CD4-positive, alpha-beta T cell treated with Interleukin-12 subunit alpha and Interleukin-12 subunit beta, for 1 hour (primary cell): ENCODE measurements at regions not wholly inside any gene's neighbourhood (a gene's known extent, or its start where the extent isn't known, plus 50 kb on each side); places are given as distances from the start of the nearest gene placed in this dataset.

Experiments used
- DNase-seq: peaks from one replicate; pipeline ENCODE4 v3.0.0-alpha.2; 2020

DNA sequence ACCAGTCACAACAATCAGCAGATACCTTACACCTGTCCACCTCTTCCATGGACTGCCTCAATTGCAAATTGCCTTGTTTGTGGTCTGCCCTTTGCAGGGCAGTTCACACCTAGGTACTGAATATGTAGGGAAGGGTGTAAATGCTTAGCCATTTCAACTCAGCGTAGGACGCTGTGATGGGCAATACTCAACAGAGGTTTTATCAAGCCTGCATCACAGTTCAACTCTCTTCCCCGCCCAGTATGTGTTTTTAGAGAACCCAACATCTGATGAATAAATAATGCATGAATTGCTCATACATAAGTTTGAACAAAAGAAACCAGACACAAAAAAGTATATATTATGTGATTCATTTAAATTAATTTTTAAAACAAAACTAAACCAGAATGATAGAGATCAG, 124.4 kb downstream of the P2RY1 start:
- DNase-seq: no peak

DNA sequence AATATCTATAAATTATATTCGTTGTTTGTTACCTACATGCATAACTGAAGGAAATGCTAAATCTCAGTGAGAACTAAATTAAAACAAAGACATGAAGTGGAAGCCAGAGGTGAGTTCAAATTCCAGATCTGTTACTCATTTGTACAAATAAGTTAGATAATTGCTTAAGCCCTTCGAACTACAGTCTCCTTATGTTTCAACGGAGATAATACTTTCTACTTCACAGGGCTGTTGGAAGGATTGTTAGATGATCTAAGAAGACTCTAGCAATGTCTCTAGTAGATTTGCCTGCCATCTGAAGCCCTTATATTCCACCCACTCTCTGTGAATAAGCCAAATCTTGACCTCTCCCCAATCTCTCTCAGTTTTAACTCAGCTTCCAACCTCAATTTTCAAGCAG, 125.8 kb downstream of the P2RY1 start:
- DNase-seq: no peak

DNA sequence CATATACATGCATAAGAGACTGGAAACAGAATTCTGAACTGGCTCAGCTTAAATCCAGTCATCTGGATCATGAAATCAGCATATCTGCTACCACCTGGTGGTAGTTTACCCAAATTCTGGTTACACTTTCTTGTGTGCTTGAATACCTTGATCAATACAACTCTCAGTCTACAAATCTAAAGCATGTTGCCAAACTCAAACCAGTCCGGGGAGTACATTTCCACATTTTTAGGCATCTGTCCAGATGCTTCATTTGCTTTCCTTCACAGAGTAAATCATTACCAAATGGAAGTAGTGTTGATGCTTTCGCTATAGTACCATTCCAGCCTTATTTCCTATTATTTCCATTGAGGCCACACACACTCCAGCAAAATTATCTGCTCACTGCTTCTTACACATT, 126.4 kb downstream of the P2RY1 start:
- DNase-seq: no peak

DNA sequence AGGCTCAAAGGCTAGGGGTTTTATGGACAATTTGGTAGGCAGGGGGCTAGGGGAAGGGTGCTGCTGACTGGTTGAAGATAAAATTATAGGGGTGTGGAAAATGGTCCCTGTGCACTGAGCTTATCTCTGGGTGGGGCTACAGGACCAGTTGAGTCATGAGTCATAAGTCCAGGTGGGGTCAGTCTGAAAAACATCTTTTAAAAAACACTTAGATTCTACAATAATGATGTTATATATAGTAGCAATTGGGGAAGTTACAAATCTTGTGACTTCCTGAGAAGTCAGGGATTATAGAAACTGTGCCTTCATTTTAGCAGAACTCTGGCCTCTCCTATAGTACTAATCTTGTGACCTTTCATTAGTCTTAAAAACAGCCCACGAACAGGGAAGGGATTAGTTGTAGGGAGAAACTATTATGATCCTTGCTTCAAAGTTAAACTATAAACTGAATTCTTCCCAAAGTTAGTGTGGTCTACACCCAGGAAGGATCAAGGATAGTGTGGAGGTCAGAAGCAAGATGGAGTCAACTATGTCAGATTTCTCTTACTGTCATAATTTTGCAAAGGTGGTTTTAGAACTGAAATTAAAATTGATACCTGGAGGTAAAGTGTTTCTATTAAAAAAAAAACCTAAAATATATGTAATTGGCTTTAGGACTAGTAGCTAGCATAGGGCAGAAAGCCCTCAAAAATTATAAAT, 130.1 kb downstream of the P2RY1 start:
- DNase-seq: no peak

DNA sequence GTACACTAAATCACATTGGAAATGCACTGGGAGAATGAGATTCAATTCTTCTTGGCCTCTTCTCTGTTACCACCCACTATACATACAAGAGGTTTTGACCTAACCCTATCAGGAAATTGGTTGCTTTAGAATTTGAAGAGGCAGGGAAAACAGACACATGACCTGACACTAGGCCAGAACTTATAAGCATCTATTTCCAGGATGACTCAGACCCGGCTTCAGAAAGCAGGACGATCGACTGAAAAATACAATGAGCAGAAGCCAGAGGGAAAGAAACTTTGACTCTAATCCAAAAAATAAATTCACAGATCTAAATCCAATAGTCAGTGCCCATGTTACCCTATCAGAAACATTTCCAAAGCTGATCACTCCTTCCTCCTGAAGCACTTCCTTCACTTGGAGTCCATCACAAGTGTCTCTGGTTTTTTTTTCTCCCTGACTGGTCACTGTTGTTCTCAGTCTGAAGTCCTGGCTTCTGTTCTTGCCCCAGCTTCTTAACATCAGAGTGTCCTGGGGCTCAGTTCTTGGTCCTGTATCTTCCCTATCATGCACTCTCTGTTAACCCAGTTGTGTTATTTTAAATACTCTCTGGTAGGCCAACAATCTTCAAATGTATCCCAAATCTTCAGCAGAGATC, 133.6 kb downstream of the P2RY1 start:
- no peak for DNase-seq

DNA sequence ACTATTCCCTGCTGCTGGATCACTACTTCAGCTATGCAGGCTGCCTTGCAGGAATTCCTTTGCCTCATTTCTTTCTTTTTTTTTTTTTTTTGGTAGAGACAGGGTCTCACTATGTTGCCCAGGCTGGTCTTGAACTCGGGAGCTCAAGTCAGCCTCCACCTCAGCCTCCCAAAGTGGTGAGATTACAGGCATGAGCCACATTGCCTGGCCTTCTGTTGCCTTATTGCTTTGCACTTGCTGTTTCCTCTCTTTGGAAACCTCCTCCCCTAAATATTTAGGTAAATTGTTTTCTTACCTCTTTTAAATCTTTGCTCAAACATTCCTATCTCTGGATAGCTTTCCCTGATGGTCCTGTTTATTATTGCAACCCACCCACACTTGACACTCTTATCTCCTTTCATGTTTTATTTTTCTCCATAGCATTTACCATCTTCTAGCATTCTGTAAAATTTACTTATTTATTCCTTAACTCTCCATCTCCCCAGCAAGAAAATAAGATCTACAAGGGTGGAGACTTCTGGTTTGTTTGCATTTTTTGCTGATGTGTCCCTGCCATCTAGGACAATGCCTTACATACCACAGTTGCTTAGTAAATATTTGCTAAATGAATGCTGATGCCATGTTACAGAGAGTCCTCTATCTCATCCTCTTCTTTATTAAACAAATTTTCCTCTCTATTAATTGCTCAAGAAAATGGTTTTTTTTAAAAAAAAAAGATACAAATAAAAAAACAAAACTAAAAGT, 134.8 kb downstream of the P2RY1 start:
- no peak for DNase-seq

DNA sequence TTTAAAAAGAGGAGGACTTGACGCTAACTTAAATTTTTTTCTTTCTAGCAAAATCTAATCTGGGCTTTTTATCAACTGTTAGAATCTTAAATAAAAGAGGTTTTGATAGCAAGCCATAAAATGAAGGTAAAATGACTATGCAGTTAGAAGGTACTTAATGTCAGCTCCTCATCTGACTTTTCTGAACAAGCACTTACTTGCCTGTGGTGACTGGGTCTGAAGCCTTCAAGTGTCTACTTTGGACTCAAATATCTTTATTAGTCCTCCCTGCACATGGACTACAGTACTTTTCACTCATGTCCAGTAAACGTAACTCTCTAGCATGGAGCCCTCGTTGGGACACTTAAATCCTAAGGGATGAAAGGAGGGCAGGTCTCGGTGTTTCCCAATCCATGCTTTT, 135.9 kb downstream of the P2RY1 start:
- DNase-seq: no peak

DNA sequence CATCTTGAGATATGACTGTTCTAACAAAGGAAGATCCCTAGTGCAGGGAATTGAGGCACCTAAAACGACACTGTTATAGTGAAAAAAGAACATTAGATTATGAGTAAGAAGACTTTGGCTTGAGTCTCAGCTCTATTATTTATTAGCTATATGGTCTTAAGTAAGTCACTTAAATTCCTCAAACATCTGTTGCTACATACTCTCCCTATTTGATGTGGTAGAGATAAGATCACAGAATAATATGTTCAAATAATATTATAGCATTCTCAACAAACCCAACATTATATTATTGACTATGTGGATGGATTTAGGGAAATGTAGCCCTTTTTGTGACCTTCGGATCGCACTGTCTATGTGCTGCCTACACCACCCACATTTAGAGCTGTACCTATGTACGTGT, 136.9 kb downstream of the P2RY1 start:
- no peak for DNase-seq

DNA sequence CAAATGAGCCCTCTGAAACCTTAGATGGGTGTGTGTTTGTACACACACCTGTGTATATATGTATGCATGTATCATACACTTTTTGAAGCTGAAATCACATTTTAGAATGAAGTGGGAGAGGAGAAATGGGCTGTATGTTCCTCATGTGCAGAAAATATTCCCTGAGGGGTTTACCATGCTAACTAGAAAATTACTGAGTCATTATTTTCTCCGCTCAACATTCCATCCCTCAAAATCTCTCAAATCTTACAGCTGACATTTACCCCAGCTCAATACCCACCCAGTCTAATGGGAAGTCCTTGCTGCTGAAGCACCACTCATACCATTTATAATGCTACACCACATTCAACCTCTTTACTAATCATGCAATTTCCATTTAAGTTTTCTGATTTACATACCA, 138.6 kb downstream of the P2RY1 start:
- no peak for DNase-seq

DNA sequence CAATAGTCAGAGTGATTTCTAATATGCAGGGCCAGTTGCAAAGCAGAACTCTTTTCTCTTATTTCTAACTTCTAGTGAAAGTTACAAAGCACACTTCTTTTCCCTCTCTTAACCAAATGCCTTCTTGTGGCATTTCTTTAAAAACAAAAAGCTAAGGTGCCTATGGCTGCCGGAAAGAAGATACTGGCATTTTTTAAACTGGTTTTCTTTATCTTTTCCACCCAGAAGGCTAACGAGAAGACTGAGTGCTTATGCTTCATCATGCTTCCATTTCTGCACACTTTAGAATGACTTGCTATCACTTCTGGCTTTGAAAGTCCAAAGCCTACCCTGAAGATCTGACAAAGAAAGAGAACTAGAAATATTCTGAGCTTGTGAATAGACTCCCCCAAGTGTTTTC, 141.3 kb downstream of the P2RY1 start:
- no peak for DNase-seq

DNA sequence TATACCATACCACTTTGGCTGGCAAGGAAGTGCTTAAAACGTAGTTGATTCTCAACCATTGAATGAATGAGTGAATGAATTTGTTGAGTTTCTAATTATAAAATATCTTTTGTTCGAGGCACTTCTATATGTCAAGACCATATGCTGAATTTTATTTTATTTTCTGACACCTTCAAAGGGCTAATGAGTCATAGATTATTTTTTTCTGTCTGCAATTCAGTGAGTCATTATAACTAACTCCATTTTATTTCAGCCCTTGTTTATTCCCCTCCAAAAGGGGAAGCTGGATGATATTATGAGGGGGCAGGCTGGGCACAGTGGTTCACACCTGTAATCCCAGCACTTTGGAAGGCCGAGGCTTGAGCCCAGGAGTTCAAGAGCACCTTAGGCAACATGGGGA, 142.4 kb downstream of the P2RY1 start:
- no peak for DNase-seq

DNA sequence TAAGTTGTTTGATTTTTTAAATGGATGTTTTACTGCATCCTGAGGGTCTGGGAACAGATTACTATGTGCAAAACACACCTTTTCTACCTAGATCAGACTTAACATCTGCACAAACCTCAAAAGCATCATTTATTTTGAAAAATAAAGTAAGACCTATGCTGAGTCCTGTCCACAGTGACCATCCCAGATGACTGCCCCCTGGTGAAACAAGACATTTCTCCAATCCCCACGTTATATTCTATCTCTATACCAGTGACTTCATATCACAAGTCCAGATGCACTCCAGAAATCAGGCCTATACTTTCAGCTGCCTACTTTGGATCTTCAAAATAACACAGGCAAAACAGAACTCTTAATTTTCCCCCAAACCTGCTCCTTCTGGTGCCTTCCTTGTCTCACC, 143.2 kb downstream of the P2RY1 start:
- no peak for DNase-seq

DNA sequence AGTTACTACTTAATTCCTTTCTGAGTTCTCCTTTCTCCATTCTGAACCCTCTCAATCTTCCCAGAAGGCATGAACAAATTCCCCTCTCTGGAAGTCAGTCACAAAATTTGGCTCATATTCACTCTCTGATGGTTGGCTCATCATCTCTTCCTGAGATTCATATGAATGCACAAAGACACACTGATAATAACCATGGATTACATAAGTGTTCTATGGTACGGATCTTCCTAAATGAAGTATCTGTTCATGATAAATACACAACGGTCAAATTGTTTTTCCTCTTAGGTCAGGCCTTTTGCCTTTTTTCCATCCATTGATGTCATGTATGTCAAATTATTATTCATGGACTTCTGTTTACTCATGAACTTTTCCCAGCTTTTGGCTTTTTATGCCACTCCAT, 162.6 kb downstream of the P2RY1 start:
- DNase-seq: no peak

DNA sequence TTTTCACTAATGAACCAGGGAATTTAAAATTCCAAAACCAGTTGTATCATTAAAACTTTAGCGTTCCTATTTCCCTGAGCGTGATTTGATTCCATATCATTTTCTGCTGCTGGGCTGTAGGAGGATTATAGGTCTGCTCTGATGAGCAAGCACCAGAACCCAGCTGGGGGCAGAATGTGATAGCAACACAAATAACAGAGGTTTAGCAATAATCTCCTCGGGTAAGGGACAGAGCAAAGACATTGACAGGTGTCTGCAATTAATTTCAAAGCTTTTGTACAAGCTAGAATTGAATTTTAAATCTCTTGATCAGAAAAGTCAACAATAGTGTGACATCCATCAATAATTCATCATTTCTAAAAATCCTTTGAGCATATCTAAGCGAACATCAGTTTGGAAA, 163.4 kb upstream of the RAP2B start:
- no peak for DNase-seq

DNA sequence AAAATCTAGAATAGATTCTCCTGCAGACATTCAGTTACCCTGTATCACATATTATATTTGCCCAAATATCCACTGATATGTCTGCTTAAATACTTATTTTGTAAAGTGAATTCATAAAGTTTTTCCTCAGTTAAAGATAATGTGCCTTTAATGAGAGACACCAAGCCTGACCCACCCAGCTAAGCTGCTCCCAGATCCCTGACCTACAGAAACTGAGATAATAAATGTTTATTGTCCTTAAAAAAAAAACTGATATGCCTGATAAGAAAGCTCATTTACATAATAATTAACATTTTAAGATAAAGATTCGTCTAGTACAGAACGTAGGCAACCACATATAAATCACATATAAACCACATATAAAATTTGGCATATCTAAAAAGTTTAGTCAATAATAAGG, 161.7 kb upstream of the RAP2B start:
- no peak for DNase-seq

DNA sequence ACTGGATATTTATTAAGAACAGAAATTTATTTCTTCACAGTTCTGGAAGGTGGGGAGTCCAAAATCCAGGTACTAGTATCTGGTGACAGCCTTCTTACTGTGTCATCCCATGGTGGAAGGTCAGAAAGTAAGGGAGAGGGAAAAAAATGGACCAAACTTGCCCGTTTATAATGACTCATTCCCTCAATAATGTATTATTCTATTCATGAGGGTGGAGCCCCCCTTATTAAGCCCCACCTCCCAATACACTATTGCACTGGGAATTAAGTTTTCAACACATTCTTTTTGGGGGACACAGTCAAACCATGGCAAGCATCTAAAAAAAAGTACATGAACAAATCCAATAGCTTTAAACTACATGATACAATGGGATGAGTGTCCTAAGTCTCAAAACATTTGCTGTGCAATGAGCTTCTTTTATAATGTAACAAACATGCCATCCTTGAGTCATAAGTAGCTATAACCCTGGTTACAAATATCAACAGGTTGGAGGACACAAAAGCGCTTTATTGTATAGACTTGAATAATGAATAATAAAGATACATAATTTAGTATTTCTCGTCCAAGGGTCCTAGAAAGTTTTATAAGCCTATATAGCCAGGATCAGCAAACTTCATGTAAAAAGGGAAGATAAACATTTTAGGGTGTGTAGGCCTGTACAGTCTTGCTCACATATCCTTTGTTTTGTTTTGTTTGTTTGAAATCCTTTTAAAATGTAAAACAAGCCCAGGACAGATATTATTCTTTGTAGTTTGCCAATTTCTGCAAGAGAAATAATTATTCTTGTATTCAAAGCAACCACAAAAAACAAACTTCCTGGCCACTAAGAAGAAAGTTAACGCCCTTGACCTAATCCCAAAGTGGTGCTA, 160.6 kb upstream of the RAP2B start:
- DNase-seq: no peak

DNA sequence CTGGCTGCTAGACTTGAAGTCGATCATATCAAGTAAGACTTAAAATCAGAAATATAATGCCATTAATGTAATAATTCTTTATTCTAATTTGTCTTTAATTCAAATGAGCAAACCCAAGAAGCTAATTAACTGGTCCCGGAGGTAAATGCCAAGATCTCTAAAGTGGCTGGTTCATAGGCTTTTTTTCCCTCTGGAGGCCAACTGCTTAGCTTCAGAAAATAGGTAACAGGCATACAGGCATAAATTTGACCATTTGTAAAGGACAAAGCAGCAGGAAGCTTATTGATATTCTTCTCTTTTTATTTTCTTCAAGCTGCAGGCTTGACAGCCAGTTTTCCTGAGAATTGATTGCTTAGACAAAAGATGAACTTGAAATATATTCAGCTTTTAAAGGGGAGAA, 158.6 kb upstream of the RAP2B start:
- DNase-seq: no peak

DNA sequence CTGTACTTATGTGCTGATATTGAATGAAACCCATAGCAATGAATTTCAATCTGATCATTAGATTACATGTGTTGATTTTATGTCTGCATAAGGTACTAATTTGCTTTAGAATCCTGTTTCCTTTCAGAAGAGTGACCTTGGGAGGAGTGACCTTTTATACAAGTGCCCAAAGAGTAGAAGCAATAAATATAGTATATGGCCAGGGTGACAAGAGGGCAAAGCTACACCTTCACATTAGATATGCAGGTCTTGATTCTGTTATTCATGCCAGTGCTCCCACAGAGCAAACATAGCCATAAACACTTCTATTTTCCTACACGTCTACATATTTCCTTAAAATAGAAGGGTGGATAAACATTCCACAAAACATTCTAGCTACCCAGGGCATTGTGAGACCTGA, 158.2 kb upstream of the RAP2B start:
- no peak for DNase-seq

DNA sequence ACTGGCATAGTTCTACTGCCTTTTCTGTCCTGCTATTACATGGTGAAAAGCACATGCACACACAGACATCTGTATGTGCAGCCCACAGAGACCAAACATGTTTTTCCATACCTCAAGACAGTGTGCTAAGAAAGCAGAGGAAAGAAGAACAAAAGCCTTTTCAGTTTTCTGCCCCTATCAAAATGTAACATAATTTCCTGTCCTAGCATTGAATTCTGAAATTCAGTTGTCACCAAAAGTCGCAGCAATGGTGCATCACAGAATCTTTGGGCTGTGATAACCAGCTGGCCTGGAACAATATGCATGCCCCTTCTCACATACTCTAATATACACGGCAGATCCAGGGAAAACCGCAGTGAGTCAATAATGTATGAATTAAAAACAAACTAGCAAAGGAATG, 153.8 kb upstream of the RAP2B start:
- no peak for DNase-seq

DNA sequence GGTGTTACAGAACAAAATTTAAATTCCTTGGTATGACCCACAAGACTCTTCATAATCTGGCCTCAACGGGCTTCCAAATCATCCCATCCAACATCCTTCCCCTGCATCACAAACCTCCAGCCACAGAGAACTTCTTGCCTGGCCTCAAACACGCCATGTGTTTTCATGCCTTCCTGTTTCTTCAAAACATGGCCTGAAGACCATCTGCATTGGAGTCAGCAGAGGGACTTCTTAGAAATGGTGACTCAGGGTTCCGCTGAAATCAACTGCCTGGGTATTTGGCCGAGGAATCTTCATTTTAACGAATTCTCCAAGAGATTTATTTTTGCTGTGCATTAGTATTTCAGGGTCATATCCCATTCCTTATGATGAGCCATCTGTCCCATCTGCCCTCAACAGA, 138.1 kb upstream of the RAP2B start:
- no peak for DNase-seq

DNA sequence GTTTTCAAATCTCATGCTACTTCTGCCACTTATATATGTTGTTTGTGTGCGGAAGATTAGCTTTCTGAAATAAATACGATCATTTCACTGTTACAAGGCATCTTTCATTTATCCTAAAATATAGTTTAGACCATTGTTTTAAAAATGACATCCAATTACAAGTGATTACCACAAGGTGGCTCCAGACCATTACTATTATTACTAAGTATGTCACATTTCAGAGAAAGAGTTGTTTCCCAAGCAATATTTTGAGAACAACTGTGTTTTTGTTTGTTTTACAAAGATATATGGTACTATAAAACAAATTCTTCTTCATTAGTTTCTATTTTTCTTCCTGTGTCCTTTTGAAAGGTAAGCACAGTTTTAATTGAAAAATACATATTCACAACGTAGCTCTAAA, 136.0 kb upstream of the RAP2B start:
- peak; percentile 45 for DNase-seq

DNA sequence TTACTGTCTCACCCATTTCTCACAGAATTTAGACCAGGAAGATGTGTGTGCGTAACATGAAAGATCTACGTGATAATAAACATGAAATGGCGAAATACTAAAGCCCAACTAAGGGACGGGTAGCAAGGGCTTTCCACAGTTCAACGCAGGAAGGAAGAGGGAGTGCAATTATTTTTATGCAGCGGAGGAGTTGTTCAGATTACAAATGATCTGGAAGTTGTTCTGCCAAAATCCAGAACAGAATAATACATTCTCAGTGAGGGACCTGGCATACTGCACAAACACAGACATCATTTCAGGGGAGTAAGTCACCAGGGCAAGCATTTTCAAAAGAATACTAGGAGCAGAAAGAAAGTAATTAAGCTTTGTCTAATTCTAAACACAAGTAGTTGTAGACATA, 133.6 kb upstream of the RAP2B start:
- DNase-seq: no peak

DNA sequence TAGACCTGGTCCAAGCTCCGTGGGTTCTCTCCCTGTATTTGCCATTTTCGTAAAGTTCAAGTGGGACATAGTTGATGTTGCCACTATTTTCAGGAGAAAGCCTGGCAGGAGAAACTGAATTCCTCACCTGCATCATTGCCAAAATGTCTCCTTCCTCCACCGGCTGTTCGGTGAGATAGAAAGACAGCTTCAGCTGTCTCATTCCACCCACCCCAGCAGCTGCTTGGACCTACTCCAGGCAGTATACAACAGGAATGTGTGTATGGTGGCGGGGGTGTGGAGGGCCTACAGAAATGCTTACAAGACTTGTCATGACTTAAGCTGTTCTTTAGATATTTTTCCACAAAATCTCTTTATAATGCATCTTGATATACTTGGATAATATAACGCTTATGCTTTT, 132.7 kb upstream of the RAP2B start:
- no peak for DNase-seq

DNA sequence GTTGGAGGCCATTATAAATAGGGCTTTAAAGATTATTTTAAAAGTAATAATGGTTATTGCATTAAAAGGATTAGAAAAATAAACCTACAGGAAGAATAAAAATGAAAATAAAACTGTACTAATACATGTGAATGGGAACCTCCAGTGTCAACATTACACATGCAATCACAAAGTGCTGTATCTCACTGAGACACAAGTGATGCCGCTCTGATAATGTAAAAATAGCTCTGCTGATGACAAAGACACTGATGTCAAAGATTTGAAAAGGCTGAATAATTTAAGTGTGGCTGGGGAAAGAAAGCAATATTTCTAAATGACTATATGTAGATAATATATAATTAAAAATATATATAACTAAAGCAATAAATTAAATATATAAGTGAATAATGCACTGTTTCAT, 129.1 kb upstream of the RAP2B start:
- no peak for DNase-seq
